NCI-H2107 (cell line): ENCODE measurements at regions not wholly inside any gene's neighbourhood (a gene's known extent, or its start where the extent isn't known, plus 50 kb on each side); places are given as distances from the start of the nearest gene placed in this dataset.
"Not testable (repeated sequence)": the region's sequence is repeated elsewhere in the genome, so short reads cannot be mapped to it uniquely, and the experiment has no call there.

Source experiments
- DNase-seq: peaks from one replicate; lab custom pipeline; 2025; lab: John Stamatoyannopoulos, UW

- no peak for DNase-seq
Measured at GRCh38 chr1:102365071-102365470, 368.3 kb upstream of the OLFM3 start.

- no peak for DNase-seq
Measured at GRCh38 chr1:102336602-102337001, 339.9 kb upstream of the OLFM3 start.

DNA sequence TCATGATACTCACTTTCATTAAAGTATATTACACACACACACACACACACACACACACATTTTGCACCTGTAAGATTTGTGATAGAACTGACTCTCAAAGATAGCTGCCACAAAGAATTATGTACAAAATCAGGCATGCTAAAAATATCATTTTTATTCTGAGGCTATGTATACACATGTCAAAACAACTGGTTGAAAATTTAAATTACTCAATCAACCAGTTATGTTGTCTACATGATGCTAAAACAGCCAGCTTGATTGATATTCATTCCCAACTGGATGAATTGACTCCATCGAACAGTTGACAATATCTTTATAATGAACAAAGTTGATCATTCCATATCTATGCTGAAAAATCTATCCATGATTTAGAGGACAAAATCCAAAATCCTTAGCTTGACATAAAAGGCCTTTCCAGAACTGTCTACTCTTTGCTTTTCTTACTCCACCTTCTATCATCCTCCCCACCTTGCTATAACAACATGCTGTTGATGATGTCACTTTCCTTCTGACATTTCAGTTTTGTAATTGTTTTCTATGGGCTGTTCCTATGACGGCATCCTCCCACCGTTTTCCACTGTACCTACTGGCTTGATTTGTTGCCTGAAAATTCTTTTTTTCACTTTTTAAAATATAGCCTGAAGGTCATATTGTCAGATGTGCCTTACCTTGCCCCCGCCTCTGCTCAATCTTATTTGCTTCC is 321.5 kb upstream of the OLFM3 start:
- no peak for DNase-seq

- DNase-seq: no peak
Measured at GRCh38 chr1:102315096-102315495, 318.4 kb upstream of the OLFM3 start.

GRCh38 chr1:102296116-102296515 is 299.4 kb upstream of the OLFM3 start:
- no peak for DNase-seq

GRCh38 chr1:102282955-102283354 is 286.2 kb upstream of the OLFM3 start:
- DNase-seq: no peak

- no peak for DNase-seq
Measured at GRCh38 chr1:102262994-102263393, 266.3 kb upstream of the OLFM3 start.

GRCh38 chr1:102252731-102253505 is 256.2 kb upstream of the OLFM3 start:
- no peak for DNase-seq

DNA sequence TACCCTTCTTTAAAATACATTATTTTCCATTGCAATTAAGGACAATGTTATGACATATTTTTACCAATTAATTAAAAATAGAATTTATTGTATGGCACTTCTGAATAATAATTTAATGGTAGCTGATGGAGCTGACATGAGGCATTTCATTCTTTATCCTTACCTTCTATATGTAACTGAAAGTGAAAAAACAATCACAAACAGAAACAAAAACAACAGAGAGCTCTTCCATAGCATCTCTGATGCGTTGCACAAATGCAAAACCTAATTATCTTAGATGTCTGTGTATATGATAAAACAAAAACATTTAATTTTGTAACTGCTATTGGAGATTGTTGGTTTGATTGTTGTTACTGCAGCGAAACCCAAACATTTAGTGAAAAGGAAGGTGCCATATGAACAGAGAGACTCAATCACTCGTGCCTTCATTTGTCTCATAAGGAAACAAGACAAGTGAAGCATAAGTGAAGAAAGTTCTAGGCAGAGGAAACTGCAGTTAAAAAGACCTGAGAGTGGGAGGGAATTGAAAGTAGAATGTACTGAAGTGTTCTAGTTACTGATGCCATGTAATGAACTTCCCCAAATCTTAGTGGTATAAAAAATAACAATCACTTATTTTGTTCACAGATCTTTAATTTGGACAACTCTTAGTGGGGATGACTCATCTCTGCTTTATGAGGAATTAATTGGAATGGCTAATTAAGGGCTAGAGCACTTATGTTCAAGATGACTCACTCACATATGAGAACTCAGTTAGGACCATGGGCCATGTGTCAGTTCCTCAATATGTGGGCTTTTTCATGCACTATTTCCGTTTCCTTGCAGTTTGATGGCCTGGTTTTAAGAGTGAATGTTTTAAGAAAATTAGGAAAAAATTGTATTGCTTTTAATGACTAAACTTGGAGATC is 245.0 kb upstream of the OLFM3 start:
- no peak for DNase-seq

GRCh38 chr1:102239247-102239646 is 242.5 kb upstream of the OLFM3 start:
- no peak for DNase-seq

DNA sequence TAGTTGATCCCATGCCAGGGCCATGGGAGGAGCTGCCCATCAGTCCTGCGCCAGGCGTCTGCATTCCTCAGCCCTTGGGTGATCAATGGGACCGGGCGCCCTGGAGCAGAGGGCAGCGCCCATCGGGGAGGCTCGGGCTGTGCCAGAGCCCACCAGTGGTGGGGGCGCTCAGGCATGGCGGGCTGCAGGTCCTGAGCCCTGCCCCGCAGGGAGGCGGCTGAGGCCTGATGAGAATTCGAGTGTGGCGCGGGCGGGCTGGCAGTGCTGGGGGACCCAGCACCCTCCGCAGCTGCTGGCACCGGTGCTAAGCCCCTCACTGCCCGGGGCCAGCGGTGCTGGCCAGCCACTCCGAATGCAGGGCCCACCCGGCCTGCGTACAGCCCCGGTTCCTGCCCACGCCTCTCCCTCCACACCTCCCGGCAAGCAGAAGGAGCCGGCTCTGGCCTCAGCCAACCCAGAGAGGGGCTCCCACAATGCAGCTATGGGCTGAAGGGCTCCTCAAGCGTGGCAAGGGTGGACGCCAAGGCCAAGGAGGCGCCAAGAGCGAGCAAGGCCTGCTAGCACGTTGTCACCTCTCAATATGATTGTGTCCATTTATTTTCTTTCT is 238.1 kb upstream of the OLFM3 start:
- DNase-seq: no peak

DNA sequence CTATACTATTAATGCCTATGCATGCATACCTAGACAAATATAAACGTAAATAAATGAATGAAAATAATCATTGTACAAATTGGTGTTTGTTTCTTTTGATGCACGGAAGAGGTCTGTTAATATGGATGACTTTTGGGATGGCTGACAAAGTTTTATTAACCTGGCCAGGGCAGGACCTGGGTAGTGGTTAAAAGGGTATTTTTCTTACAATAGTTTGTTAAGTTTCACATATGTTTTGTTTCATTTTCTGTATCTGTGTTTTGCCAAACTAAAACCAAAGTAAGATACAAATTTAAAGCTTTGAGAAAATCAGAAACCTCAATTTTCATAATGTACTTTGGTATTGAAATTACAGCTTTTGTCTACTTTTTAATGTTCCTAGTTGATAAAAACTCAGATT is 222.7 kb upstream of the OLFM3 start:
- no peak for DNase-seq

DNA sequence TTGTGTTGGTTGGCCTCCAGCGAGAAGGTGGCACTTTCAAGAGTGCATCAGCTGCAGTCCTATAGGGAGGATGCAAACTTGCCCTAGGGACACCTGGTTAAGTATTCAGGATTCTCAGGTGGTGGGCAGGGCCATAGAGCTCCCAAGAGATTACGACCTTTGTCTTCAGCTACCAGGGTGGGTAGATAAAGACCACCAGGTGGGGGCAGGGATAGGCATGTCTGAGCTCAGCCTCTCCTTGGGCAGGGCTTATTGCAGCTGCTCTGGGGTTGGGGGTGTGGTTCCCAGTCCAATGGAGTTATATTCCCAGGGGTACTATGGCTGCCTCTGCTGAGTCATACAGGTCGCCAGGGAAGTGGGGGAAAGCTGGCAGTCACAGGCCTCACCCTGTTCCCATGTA is 214.2 kb upstream of the OLFM3 start:
- DNase-seq: not testable (repeated sequence)

GRCh38 chr1:102191723-102192122 is 195.0 kb upstream of the OLFM3 start:
- DNase-seq: no peak

- no peak for DNase-seq
Measured at GRCh38 chr1:102190429-102190828, 193.7 kb upstream of the OLFM3 start.

DNA sequence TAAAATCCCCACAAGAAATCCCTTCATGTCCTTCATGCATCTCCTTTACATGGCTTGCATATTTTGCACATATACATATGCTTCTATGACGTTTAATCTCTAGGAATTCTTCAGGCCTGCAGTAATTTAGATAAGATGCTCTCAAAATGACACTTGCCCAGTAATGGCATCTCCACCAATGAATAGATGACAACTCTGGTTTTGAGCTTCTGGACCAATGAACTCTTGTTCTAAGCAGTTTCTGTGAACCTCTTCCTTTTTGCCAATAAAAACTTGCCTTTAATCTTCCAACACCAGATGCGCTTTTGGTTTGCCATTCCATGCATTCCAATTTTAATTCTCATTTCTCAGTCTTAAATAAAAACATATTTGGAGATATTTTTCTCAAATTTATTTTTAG is 189.8 kb upstream of the OLFM3 start:
- DNase-seq: no peak

DNA sequence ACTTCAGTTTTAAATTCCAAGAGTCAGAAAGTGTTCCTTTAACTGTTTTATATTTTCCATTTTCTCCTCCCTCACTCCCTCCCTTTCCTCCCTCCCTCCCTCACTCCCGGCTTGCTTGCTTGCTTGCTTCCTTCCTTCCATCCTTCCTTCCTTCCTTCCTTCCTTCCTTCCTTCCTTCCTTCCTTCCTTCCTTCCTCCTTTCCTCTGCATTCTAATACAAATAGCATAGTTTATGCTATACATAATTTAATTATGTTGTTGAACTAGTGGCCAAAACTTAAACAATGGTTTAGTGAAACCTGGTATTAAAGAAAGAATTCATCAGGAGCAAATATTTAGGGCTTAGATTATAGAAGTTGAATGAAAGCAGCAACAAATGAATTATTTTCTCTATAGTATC is 188.5 kb upstream of the OLFM3 start:
- DNase-seq: no peak

DNA sequence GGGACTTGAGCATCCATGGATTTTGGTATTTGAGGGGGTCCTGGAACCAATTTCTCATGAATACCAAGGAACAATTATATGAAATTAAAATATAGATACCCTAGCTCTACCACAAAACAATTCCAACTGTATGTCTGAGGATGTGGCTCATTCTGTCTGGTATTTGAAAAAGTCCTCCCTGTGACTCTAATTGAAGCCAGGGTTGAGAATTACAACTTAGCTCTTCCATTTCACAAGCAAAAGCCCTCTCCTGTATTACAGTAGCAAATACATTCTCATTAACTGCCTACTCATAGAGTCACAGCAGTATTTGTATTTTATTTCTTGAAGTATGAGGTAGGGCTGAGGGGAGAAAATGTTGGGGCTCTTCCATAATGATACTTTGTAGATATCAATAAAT is 187.8 kb upstream of the OLFM3 start:
- no peak for DNase-seq

GRCh38 chr1:102183711-102184110 is 187.0 kb upstream of the OLFM3 start:
- DNase-seq: no peak

DNA sequence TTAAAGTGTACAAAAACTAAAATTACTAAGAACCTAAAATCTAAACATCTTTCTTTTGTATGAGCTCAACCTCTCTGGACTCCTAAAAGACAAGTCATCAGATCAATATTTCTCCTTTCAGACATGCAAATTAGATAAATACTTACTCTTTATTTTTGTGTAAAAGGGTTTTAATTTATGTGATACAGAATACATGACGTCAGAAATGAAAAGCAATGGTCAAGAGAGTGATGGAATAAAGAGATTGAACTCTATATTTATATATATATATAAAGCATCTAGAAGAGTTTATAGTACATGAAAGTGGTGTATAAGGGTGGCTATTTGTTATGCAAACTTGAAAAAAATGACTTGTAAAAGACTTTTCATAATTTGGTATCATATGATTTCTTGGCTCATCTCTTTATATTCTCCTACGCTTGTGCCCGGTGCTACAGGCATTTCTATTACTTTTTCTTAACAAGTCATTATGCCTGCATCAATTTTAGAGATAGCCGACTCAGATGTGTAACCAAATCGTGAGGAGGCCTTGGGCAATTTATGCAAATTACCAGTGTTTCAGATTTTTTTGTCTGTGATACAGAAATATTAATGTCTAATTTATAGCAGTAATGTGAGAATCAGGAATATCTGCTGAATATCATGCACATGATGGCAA is 186.0 kb upstream of the OLFM3 start:
- DNase-seq: no peak

- no peak for DNase-seq
Measured at GRCh38 chr1:102181341-102181740, 184.6 kb upstream of the OLFM3 start.

GRCh38 chr1:102178480-102178879 is 181.8 kb upstream of the OLFM3 start:
- no peak for DNase-seq
